ENCODE measurements at regions not wholly inside any gene's neighbourhood (a gene's known extent, or its start where the extent isn't known, plus 50 kb on each side); places are given as distances from the start of the nearest gene placed in this dataset.

DNA sequence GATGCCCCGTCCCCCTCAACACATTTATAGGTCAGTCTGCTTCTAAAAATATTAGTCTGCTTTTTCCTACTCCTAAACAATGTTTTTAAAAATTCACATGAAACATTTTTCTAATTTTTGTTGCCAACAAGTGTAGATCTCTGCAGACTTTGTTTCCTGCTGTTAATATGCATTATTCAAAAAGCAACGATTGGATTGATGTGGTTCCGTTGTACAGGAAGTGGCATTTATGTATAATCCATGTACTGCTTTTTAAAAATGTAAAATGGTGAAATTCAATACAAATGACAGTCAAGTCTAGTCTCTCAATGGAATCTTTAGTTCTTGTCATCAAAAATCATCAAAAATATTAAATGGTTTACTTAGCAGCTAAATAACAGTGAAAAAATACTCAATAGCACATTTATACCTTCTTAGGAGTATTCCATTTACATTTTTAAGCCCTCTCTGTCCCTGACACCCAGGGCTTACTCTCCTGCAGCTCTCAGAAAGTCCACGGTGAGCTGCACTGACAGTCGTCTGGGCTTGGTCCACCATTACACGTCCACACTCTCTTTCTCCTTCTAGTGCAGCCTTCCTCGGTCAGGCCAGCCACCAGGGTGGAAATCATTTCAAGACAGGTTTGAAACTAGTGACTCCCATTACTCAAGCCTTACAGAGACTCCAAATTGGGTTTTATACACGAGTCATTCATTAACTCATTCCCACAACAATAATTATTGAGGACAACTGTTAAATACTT, 211.5 kb downstream of the TMEM200A start:
- no peak for TF ChIP-seq TAF1 (IDR thresholded peaks at IDR 0.05; ENCODE audit: borderline replicate concordance, insufficient read depth, low read length)

DNA sequence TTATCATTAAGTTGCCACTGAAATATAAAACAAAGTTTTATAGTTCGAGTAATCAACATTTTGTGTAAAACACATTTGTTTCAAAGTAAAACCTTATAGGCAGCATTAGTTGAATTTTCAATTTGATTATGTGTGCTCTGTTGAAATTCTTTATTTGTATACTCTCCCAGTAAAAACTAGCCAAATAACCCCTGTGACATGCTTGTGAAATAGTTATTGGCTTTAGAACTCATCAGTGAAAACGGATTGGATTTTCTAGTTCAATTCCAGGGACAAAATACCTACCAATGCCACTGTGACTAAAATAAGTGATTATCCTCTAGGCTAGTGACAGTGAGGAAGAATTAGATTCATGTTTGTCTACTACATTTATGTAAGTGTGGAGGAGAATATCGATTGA, 212.9 kb downstream of the TMEM200A start:
- TF ChIP-seq, protein P1, sequence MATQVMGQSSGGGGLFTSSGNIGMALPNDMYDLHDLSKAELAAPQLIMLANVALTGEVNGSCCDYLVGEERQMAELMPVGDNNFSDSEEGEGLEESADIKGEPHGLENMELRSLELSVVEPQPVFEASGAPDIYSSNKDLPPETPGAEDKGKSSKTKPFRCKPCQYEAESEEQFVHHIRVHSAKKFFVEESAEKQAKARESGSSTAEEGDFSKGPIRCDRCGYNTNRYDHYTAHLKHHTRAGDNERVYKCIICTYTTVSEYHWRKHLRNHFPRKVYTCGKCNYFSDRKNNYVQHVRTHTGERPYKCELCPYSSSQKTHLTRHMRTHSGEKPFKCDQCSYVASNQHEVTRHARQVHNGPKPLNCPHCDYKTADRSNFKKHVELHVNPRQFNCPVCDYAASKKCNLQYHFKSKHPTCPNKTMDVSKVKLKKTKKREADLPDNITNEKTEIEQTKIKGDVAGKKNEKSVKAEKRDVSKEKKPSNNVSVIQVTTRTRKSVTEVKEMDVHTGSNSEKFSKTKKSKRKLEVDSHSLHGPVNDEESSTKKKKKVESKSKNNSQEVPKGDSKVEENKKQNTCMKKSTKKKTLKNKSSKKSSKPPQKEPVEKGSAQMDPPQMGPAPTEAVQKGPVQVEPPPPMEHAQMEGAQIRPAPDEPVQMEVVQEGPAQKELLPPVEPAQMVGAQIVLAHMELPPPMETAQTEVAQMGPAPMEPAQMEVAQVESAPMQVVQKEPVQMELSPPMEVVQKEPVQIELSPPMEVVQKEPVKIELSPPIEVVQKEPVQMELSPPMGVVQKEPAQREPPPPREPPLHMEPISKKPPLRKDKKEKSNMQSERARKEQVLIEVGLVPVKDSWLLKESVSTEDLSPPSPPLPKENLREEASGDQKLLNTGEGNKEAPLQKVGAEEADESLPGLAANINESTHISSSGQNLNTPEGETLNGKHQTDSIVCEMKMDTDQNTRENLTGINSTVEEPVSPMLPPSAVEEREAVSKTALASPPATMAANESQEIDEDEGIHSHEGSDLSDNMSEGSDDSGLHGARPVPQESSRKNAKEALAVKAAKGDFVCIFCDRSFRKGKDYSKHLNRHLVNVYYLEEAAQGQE (IDR thresholded peaks at IDR 0.05; ENCODE audit: insufficient read depth in 1 of 2, low read depth in 2 of 2, low read length in 2 of 2) = no peak
- TF ChIP-seq TAF1 (IDR thresholded peaks at IDR 0.05; ENCODE audit: borderline replicate concordance, insufficient read depth, low read length) = no peak
- no peak for TF ChIP-seq SIN3A (IDR thresholded peaks at IDR 0.05; ENCODE audit: borderline replicate concordance, insufficient read depth, low read length)
- no peak for TF ChIP-seq FOXP2 (optimal IDR thresholded peaks at IDR 0.05; ENCODE audit: borderline replicate concordance, extremely low read depth, extremely low read length, insufficient read depth)
- TF ChIP-seq POLR2AphosphoS5 (IDR thresholded peaks at IDR 0.05; ENCODE audit: low read depth, low read length) = no peak

GRCh38 chr6:130583268-130583667, 217.5 kb downstream of the TMEM200A start:
- TF ChIP-seq FOXP2 (optimal IDR thresholded peaks at IDR 0.05; ENCODE audit: borderline replicate concordance, extremely low read depth, extremely low read length, insufficient read depth) (no peak), SIN3A (IDR thresholded peaks at IDR 0.05; ENCODE audit: borderline replicate concordance, insufficient read depth, low read length) (no peak), POLR2AphosphoS5 (IDR thresholded peaks at IDR 0.05; ENCODE audit: low read depth, low read length) (no peak), TAF1 (IDR thresholded peaks at IDR 0.05; ENCODE audit: borderline replicate concordance, insufficient read depth, low read length) (no peak)
- TF ChIP-seq, protein P1 (IDR thresholded peaks at IDR 0.05; ENCODE audit: insufficient read depth in 1 of 2, low read depth in 2 of 2, low read length in 2 of 2) = no peak

GRCh38 chr6:130585587-130585986, 219.8 kb downstream of the TMEM200A start:
- no peak for TF ChIP-seq SIN3A (IDR thresholded peaks at IDR 0.05; ENCODE audit: borderline replicate concordance, insufficient read depth, low read length)
- TF ChIP-seq FOXP2 (optimal IDR thresholded peaks at IDR 0.05; ENCODE audit: borderline replicate concordance, extremely low read depth, extremely low read length, insufficient read depth) = no peak
- no peak for TF ChIP-seq TAF1 (IDR thresholded peaks at IDR 0.05; ENCODE audit: borderline replicate concordance, insufficient read depth, low read length)
- TF ChIP-seq POLR2AphosphoS5 (IDR thresholded peaks at IDR 0.05; ENCODE audit: low read depth, low read length) = no peak
- TF ChIP-seq, protein P1 (IDR thresholded peaks at IDR 0.05; ENCODE audit: insufficient read depth in 1 of 2, low read depth in 2 of 2, low read length in 2 of 2) = no peak

DNA sequence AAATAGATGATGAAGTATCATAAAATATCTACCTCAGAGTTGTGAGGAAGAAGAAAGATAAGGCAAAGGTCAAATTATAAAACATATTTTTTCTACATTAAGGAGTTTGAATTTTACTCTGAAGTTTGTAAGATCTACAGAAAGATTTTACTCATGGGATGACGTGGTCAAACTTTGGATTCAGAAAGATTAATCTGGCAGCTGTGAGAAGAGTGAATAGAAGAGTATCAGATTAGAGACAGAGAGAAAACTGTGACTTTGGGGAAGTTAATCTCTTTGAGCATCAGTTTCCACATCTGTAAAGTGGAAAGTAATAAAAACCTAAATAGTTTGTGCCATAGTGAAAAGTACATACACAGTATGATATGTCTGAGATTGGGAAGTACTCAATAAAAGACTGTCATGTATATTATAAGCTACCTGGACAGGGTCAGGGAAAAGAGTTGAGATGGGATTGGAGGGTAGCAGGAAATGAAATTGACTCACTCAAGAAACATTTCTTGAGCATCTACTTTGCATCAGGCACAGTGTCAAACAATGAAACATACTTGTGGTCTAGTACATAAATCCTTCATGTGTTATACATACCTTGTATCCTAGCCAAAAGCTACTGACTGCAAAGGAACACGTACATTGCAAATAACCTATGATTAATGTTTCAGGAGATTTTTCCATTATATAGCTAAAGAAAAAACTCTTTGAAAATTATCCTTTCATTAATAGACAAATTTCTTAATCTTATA, 222.1 kb downstream of the TMEM200A start:
- TF ChIP-seq SIN3A (IDR thresholded peaks at IDR 0.05; ENCODE audit: borderline replicate concordance, insufficient read depth, low read length) = no peak
- TF ChIP-seq POLR2AphosphoS5 (IDR thresholded peaks at IDR 0.05; ENCODE audit: low read depth, low read length) = no peak
- TF ChIP-seq, protein P1 (IDR thresholded peaks at IDR 0.05; ENCODE audit: insufficient read depth in 1 of 2, low read depth in 2 of 2, low read length in 2 of 2) = no peak
- TF ChIP-seq FOXP2 (optimal IDR thresholded peaks at IDR 0.05; ENCODE audit: borderline replicate concordance, extremely low read depth, extremely low read length, insufficient read depth) = no peak
- TF ChIP-seq TAF1 (IDR thresholded peaks at IDR 0.05; ENCODE audit: borderline replicate concordance, insufficient read depth, low read length) = no peak

Measured in PFSK-1 (cell line).